ENCODE measurements at regions not wholly inside any gene's neighbourhood (a gene's known extent, or its start where the extent isn't known, plus 50 kb on each side); places are given as distances from the start of the nearest gene placed in this dataset.

GRCh38 chr14:48670939-48671338, 915.2 kb downstream of the RPS29 start:
- Histone ChIP-seq H3K27ac (ENCODE audit: extremely low read depth, low read depth, low read length) (no peak overlapping the region), H3K4me1 (ENCODE audit: control insufficient read depth, insufficient read depth, low read length) (no peaks in the 10 kb centered on the region), H3K36me3 (ENCODE audit: control insufficient read depth in 2 of 2, insufficient read depth in 1 of 2, low read length in 2 of 2) (no peaks in the 10 kb centered on the region), H3K9me3 (ENCODE audit: control insufficient read depth, insufficient read depth, low read depth, low read length) (no peaks in the 10 kb centered on the region), H3K4me3 (ENCODE audit: low read depth, low read length) (no peak overlapping the region)
- POLR2A ChIA-PET = no interaction called here
- TF ChIP-seq ZNF223 (tag by site-specific recombination; IDR thresholded peaks at IDR 0.05) (no peak), ZNF521 (tag by site-specific recombination; IDR thresholded peaks at IDR 0.05) (no peak), ZNF23 (tag by site-specific recombination; IDR thresholded peaks at IDR 0.05; ENCODE audit: borderline replicate concordance) (no peak), PRDM10 (tag by site-specific recombination; IDR thresholded peaks at IDR 0.05) (no peak), ZBTB17 (tag by site-specific recombination; IDR thresholded peaks at IDR 0.05) (no peak), BCL6B (tag by site-specific recombination; IDR thresholded peaks at IDR 0.05) (no peak), ZNF311 (tag by site-specific recombination; IDR thresholded peaks at IDR 0.05; ENCODE audit: borderline replicate concordance) (no peak), SP2 (tag by site-specific recombination; IDR thresholded peaks at IDR 0.05) (no peak), ZNF24 (tag by site-specific recombination; IDR thresholded peaks at IDR 0.05) (no peak), YY1 (tag by site-specific recombination; IDR thresholded peaks at IDR 0.05) (no peak), ZNF768 (tag by site-specific recombination; IDR thresholded peaks at IDR 0.05) (no peak), IKZF3 (tag by site-specific recombination; IDR thresholded peaks at IDR 0.05) (no peak), ZNF660 (tag by site-specific recombination; IDR thresholded peaks at IDR 0.05) (no peak)
- TF ChIP-seq, protein P1, sequence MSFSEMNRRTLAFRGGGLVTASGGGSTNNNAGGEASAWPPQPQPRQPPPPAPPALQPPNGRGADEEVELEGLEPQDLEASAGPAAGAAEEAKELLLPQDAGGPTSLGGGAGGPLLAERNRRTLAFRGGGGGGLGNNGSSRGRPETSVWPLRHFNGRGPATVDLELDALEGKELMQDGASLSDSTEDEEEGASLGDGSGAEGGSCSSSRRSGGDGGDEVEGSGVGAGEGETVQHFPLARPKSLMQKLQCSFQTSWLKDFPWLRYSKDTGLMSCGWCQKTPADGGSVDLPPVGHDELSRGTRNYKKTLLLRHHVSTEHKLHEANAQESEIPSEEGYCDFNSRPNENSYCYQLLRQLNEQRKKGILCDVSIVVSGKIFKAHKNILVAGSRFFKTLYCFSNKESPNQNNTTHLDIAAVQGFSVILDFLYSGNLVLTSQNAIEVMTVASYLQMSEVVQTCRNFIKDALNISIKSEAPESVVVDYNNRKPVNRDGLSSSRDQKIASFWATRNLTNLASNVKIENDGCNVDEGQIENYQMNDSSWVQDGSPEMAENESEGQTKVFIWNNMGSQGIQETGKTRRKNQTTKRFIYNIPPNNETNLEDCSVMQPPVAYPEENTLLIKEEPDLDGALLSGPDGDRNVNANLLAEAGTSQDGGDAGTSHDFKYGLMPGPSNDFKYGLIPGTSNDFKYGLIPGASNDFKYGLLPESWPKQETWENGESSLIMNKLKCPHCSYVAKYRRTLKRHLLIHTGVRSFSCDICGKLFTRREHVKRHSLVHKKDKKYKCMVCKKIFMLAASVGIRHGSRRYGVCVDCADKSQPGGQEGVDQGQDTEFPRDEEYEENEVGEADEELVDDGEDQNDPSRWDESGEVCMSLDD (tag by site-specific recombination; IDR thresholded peaks at IDR 0.05) = no peak
- TF ChIP-seq, protein P2, sequence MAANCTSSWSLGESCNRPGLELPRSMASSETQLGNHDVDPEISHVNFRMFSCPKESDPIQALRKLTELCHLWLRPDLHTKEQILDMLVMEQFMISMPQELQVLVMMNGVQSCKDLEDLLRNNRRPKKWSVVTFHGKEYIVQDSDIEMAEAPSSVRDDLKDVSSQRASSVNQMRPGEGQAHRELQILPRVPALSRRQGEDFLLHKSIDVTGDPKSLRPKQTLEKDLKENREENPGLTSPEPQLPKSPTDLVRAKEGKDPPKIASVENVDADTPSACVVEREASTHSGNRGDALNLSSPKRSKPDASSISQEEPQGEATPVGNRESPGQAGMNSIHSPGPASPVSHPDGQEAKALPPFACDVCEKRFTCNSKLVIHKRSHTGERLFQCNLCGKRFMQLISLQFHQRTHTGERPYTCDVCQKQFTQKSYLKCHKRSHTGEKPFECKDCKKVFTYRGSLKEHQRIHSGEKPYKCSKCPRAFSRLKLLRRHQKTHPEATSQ (tag by site-specific recombination; IDR thresholded peaks at IDR 0.05) = no peak
- CTCF ChIA-PET = interaction anchor here (0.6 kb wide), 1 partner anchor 27 kb away, joined by 4 read pairs; no protein-coding TSS in a partner anchor

DNA sequence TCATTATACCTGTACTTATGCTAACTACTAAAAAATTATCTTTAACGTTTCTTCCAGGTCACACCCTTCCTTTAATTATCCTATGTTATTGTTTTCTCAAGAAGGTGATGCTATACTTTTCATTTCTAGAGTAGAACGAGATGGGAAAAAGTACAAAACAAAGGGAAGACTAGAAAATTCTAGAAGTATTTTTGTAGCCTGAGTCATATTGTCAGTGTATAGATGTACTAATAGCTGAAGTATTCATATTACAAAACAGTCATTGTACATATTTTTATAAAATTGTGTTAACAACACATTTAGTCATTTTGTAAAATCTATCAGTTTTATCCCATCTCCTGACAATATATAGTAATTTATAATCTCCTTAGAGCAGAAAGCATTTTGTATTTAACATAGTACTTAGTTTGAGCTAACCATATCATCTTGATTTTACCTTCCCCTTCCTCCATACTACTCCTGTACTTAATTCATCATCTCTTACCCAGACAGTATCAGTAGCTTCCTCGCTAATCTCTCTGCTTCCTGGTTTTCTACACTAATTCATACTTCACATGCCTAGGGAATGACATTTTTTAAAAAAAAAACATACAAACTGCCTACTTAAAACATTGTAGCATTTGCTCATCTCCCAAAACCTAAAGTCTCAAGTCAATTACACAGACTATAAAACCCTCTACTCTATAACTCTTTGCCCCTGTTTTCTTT, 920.9 kb downstream of the RPS29 start:
- Histone ChIP-seq H3K4me3 (ENCODE audit: low read depth, low read length) (no peak overlapping the region), H3K27ac (ENCODE audit: extremely low read depth, low read depth, low read length) (no peak overlapping the region), H3K36me3 (ENCODE audit: control insufficient read depth in 2 of 2, insufficient read depth in 1 of 2, low read length in 2 of 2) (no peaks in the 10 kb centered on the region), H3K9me3 (ENCODE audit: control insufficient read depth, insufficient read depth, low read depth, low read length) (no peaks in the 10 kb centered on the region), H3K4me1 (ENCODE audit: control insufficient read depth, insufficient read depth, low read length) (no peaks in the 10 kb centered on the region)
- ChIA-PET POLR2A (no interaction called here), CTCF (no interaction called here)
- TF ChIP-seq WT1 (tag by site-specific recombination; IDR thresholded peaks at IDR 0.05) (no peak), ZNF292 (tag by site-specific recombination; IDR thresholded peaks at IDR 0.05; ENCODE audit: borderline replicate concordance, low read depth) (no peak), ZNF707 (tag by site-specific recombination; IDR thresholded peaks at IDR 0.05) (no peak), ZNF146 (tag by site-specific recombination; IDR thresholded peaks at IDR 0.05) (no peak), SETDB1 (IDR thresholded peaks at IDR 0.05; ENCODE audit: insufficient read length, low read length) (no peak), ZBTB7A (tag by site-specific recombination; IDR thresholded peaks at IDR 0.05; ENCODE audit: low read depth) (no peak), ZNF544 (tag by site-specific recombination; IDR thresholded peaks at IDR 0.05) (no peak), ZNF175 (tag by site-specific recombination; IDR thresholded peaks at IDR 0.05) (no peak), ZNF621 (tag by site-specific recombination; IDR thresholded peaks at IDR 0.05) (no peak), ZNF670 (tag by site-specific recombination; IDR thresholded peaks at IDR 0.05; ENCODE audit: low read depth) (no peak)
- TF ChIP-seq, protein P3, sequence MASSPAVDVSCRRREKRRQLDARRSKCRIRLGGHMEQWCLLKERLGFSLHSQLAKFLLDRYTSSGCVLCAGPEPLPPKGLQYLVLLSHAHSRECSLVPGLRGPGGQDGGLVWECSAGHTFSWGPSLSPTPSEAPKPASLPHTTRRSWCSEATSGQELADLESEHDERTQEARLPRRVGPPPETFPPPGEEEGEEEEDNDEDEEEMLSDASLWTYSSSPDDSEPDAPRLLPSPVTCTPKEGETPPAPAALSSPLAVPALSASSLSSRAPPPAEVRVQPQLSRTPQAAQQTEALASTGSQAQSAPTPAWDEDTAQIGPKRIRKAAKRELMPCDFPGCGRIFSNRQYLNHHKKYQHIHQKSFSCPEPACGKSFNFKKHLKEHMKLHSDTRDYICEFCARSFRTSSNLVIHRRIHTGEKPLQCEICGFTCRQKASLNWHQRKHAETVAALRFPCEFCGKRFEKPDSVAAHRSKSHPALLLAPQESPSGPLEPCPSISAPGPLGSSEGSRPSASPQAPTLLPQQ (tag by site-specific recombination; IDR thresholded peaks at IDR 0.05) = no peak
